Fibroblast of lung (primary cell): ENCODE measurements at regions not wholly inside any gene's neighbourhood (a gene's known extent, or its start where the extent isn't known, plus 50 kb on each side); places are given as distances from the start of the nearest gene placed in this dataset.

Source experiments
- DNase-seq, 2 donors: peaks; one replicate each; pipeline versions ENCODE4 v3.0.0 to v3.0.0-alpha.2; 2010; ENCODE audit warnings: low read depth in 2 of 2
- H2AFZ ChIP-seq: 2 replicates; pipeline ENCODE4 v1.5.1; 2012; ENCODE audit warnings: low read length, control low read depth, inconsistent platforms
- H3K27ac ChIP-seq: 2 replicates; pipeline ENCODE4 v1.5.1; 2011; ENCODE audit warnings: low read length, control low read depth; ENCODE audit not compliant: insufficient read depth
- H3K27me3 ChIP-seq: 2 replicates; pipeline ENCODE4 v1.5.1; 2011; ENCODE audit warnings: mild to moderate bottlenecking, low read length; ENCODE audit not compliant: control insufficient read depth, insufficient read depth
- H3K36me3 ChIP-seq: 2 replicates; pipeline ENCODE4 v1.5.1; 2011; ENCODE audit warnings: low read length; ENCODE audit not compliant: control insufficient read depth, insufficient read depth
- H3K4me1 ChIP-seq: 2 replicates; pipeline ENCODE4 v1.5.1; 2011; ENCODE audit warnings: low read length; ENCODE audit not compliant: control insufficient read depth, insufficient read depth; ENCODE audit errors: extremely low read depth
- H3K4me2 ChIP-seq: 2 replicates; pipeline ENCODE4 v1.5.1; 2011; ENCODE audit warnings: low read length, control low read depth; ENCODE audit not compliant: insufficient read depth; ENCODE audit errors: extremely low read depth
- H3K4me3 ChIP-seq, 4 experiments: fragments of 200-600 bp in 1 of 4; sonication (generic) in 1 of 4; replicated peaks in 1 of 4; 2 replicates each; pipeline ENCODE4 v1.5.1; 2011 to 2016; ENCODE audit warnings: low read length in 4 of 4, low read depth in 3 of 4, mild to moderate bottlenecking in 3 of 4, control low read depth in 2 of 4, inconsistent platforms in 1 of 4, mixed read lengths in 1 of 4; ENCODE audit not compliant: insufficient read depth in 1 of 4; ENCODE audit errors: control extremely low read depth in 1 of 4
- H3K79me2 ChIP-seq: 2 replicates; pipeline ENCODE4 v1.5.1; 2012; ENCODE audit warnings: mild to moderate bottlenecking, low read length, inconsistent platforms; ENCODE audit not compliant: control insufficient read depth, insufficient read depth
- H3K9ac ChIP-seq: 2 replicates; pipeline ENCODE4 v1.5.1; 2011; ENCODE audit warnings: mild to moderate bottlenecking, low read length, control low read depth; ENCODE audit not compliant: insufficient read depth
- H3K9me3 ChIP-seq: 2 replicates; pipeline ENCODE4 v1.5.1; 2012; ENCODE audit warnings: low read depth, low read length; ENCODE audit not compliant: control insufficient read depth, insufficient read depth
- H4K20me1 ChIP-seq: 2 replicates; pipeline ENCODE4 v1.5.1; 2011; ENCODE audit warnings: low read length; ENCODE audit not compliant: control insufficient read depth, insufficient read depth; ENCODE audit errors: extremely low read depth
- EZH2 ChIP-seq: IDR thresholded peaks from 2 replicates; pipeline ENCODE4 v1.5.1; 2012; ENCODE audit warnings: low read length, control low read depth, mild to moderate bottlenecking; ENCODE audit errors: missing control alignments
- TF ChIP-seq, protein P1 (sequence below), 2 donors: IDR thresholded peaks in 1 of 2; conservative IDR thresholded peaks in 1 of 2; 1 replicate in 1 of 2; 2 replicates in 1 of 2; pipeline ENCODE4 v1.5.1; 2011 to 2012; ENCODE audit warnings: low read length in 2 of 2, control low read depth in 1 of 2, inconsistent platforms in 1 of 2, low read depth in 1 of 2, mild to moderate bottlenecking in 1 of 2

DNA sequence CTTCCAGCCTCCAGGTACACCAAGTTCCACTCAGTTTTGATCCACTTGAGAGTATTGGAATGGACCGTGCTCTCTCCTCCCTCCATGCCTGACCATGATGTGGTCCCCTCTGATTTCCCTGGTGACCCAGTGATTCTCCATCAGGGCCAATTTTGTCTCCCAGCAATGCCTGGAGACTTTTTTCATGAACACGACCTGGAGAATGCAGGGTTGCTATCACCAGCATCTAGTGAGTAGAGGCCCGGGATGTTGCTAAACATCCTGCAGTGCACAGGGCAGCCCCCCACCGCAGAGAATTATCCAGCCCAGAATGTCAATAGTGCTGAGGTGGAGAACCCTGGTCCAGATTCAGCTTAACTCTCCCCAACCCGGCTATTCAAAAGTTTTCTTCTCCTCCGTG lies 134.0 kb upstream of the RREB1 start:
- Histone ChIP-seq H3K4me1 (no peaks in the 10 kb centered on the region), H3K79me2 (no peaks in the 10 kb centered on the region), H3K4me2 (no peak overlapping the region), H3K27me3 (no peaks in the 10 kb centered on the region), H3K4me3 (no peak overlapping the region), H3K36me3 (no peaks in the 10 kb centered on the region), H3K9me3 (no peaks in the 10 kb centered on the region), H2AFZ (no peak overlapping the region), H3K9ac (no peak overlapping the region), H3K27ac (no peak overlapping the region), H4K20me1 (no peaks in the 10 kb centered on the region)
- DNase-seq: no peak
- TF ChIP-seq, protein P1, sequence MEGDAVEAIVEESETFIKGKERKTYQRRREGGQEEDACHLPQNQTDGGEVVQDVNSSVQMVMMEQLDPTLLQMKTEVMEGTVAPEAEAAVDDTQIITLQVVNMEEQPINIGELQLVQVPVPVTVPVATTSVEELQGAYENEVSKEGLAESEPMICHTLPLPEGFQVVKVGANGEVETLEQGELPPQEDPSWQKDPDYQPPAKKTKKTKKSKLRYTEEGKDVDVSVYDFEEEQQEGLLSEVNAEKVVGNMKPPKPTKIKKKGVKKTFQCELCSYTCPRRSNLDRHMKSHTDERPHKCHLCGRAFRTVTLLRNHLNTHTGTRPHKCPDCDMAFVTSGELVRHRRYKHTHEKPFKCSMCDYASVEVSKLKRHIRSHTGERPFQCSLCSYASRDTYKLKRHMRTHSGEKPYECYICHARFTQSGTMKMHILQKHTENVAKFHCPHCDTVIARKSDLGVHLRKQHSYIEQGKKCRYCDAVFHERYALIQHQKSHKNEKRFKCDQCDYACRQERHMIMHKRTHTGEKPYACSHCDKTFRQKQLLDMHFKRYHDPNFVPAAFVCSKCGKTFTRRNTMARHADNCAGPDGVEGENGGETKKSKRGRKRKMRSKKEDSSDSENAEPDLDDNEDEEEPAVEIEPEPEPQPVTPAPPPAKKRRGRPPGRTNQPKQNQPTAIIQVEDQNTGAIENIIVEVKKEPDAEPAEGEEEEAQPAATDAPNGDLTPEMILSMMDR (conservative IDR thresholded peaks at IDR 0.05 in 1 of 2, IDR thresholded peaks at IDR 0.05 in 1 of 2; ENCODE audit: low read depth in 1 of 2, low read length in 2 of 2): no peak
- TF ChIP-seq EZH2: no peak

DNA sequence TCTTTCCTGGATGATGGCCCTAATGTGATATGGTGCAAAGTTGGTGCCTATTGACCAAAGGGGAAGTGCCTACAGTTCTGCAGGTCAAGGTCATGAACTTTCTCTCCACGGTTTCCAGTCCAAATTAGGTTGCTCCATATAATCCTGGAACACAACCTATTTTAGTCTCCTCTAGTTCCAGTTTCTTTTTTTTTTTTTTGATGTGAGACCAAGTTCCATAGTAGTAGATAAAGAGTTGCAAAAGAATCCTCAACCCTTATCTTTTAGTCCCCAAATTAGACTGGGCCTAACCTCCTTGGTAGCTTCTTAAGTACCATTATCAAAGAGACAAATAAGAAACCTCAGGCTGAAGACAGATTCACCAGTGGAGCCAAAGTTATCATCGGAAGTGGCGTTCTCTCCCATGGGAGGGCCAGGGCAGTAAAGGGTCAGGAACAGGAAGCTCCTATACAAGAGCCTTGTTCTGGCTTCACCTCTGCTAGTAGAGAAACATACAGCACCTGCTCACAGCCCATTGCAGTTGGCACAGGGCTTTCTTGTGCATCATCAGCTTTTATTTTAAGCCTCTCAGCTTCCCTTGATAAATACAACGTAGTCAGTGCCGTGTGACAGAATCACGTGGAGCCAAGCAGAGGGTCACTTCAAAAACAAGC lies 132.2 kb upstream of the RREB1 start:
- Histone ChIP-seq H3K27me3 (no peaks in the 10 kb centered on the region), H3K79me2 (no peaks in the 10 kb centered on the region), H3K36me3 (no peaks in the 10 kb centered on the region), H2AFZ (no peak overlapping the region), H3K9me3 (no peaks in the 10 kb centered on the region), H3K4me3 (no peak overlapping the region), H3K9ac (no peak overlapping the region), H4K20me1 (no peaks in the 10 kb centered on the region), H3K4me1 (no peaks in the 10 kb centered on the region), H3K4me2 (no peak overlapping the region), H3K27ac (no peak overlapping the region)
- no peak for DNase-seq
- TF ChIP-seq EZH2: no peak
- TF ChIP-seq, protein P1 (conservative IDR thresholded peaks at IDR 0.05 in 1 of 2, IDR thresholded peaks at IDR 0.05 in 1 of 2; ENCODE audit: low read depth in 1 of 2, low read length in 2 of 2): no peak

DNA sequence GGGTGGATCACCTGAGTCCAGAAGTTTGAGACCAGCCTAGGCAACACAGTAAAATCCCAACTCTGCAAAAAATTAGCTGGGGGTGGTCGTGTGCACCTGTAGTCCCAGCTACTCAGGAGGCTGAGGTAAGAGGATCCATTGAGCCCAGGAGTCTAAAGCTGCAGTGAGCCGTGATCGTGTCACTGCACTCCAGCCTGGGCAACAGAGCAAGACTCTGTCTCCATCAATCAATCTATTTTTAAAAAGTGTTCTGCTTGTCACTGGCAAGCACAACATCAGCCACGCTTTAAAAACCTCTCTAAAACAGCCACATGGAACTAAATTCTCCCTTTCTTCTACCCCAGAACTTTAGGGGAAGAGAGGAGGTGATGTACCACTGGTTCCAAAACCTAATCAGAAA lies 131.6 kb upstream of the RREB1 start:
- Histone ChIP-seq H3K79me2 (no peaks in the 10 kb centered on the region), H3K4me3 (no peak overlapping the region), H3K27ac (no peak overlapping the region), H3K36me3 (no peaks in the 10 kb centered on the region), H3K9ac (no peak overlapping the region), H3K9me3 (no peaks in the 10 kb centered on the region), H4K20me1 (no peaks in the 10 kb centered on the region), H3K4me2 (no peak overlapping the region), H3K4me1 (no peaks in the 10 kb centered on the region), H2AFZ (no peak overlapping the region), H3K27me3 (no peaks in the 10 kb centered on the region)
- DNase-seq: no peak
- TF ChIP-seq, protein P1 (conservative IDR thresholded peaks at IDR 0.05 in 1 of 2, IDR thresholded peaks at IDR 0.05 in 1 of 2; ENCODE audit: low read depth in 1 of 2, low read length in 2 of 2): no peak
- no peak for TF ChIP-seq EZH2
